ENCODE measurements at regions not wholly inside any gene's neighbourhood (a gene's known extent, or its start where the extent isn't known, plus 50 kb on each side); places are given as distances from the start of the nearest gene placed in this dataset.

- TF ChIP-seq POLR2A (IDR thresholded peaks at IDR 0.05) (no peak), CTCF (IDR thresholded peaks at IDR 0.05) (peak; percentile 32 to 69 (median 57)), POLR2AphosphoS5 (IDR thresholded peaks at IDR 0.05; ENCODE audit: insufficient read depth in 1 of 2, low read depth in 1 of 2) (no peak)
Measured at GRCh38 chr3:66816090-66816761, 181.9 kb upstream of the KBTBD8 start.
